ENCODE measurements at regions not wholly inside any gene's neighbourhood (a gene's known extent, or its start where the extent isn't known, plus 50 kb on each side); places are given as distances from the start of the nearest gene placed in this dataset.

GRCh38 chr2:146392631-146393030 is 1452.2 kb upstream of the ACVR2A start:
- H2AFZ ChIP-seq (ENCODE audit: low read depth, low read length), result no peak overlapping the region
- H3K4me1 ChIP-seq (ENCODE audit: insufficient read depth, low read length), result no peaks in the 10 kb centered on the region
- DNase-seq (ENCODE audit: low read depth), result no peak
- TF ChIP-seq EZH2 (IDR thresholded peaks at IDR 0.05; ENCODE audit: insufficient read depth, low read length) (no peak), CTCF (IDR thresholded peaks at IDR 0.05; ENCODE audit: insufficient read depth, low read depth, low read length) (no peak)
- no peaks in the 10 kb centered on the region for H4K20me1 ChIP-seq (ENCODE audit: insufficient read depth, low read length)
- H3K27me3 ChIP-seq (ENCODE audit: insufficient read depth, low read length), result peaks cover 4% of the 10 kb centered on the region
- H3K4me3 Mint-ChIP-seq (ENCODE audit: unreplicated experiment), result no peak overlapping the region
- no peaks in the 10 kb centered on the region for H3K27me3 Mint-ChIP-seq (ENCODE audit: low read depth, unreplicated experiment)
- no peaks in the 10 kb centered on the region for H3K36me3 Mint-ChIP-seq (ENCODE audit: low read depth, unreplicated experiment)
- H3K9me3 ChIP-seq (ENCODE audit: insufficient read depth, low read depth, low read length), result no peaks in the 10 kb centered on the region
- peak overlapping the region; percentile 50 for H3K27ac Mint-ChIP-seq (ENCODE audit: unreplicated experiment)
- H3K9ac ChIP-seq (ENCODE audit: low read length), result no peak overlapping the region
- no peak overlapping the region for H3K27ac ChIP-seq (ENCODE audit: low read depth, low read length)
- no peak overlapping the region for H3K4me3 ChIP-seq (ENCODE audit: insufficient read depth, low read depth, low read length)
- H3K79me2 ChIP-seq (ENCODE audit: insufficient read depth, low read length), result no peaks in the 10 kb centered on the region
- no peak overlapping the region for H3K4me2 ChIP-seq (ENCODE audit: low read length)
- H3K9me3 Mint-ChIP-seq (ENCODE audit: unreplicated experiment), result peaks cover 2% of the 10 kb centered on the region
- H3K4me1 Mint-ChIP-seq (ENCODE audit: low read depth, unreplicated experiment), result peaks cover 5% of the 10 kb centered on the region
- H3K36me3 ChIP-seq (ENCODE audit: insufficient read depth, low read length), result no peaks in the 10 kb centered on the region
- no peak for FAIRE-seq

GRCh38 chr2:146392186-146392585 is 1452.6 kb upstream of the ACVR2A start:
- TF ChIP-seq EZH2 (IDR thresholded peaks at IDR 0.05; ENCODE audit: insufficient read depth, low read length) (no peak), CTCF (IDR thresholded peaks at IDR 0.05; ENCODE audit: insufficient read depth, low read depth, low read length) (no peak)
- Histone ChIP-seq H3K9ac (ENCODE audit: low read length) (no peak overlapping the region), H3K4me2 (ENCODE audit: low read length) (no peak overlapping the region), H3K27me3 (ENCODE audit: insufficient read depth, low read length) (peaks cover 4% of the 10 kb centered on the region), H3K4me1 (ENCODE audit: insufficient read depth, low read length) (no peaks in the 10 kb centered on the region), H3K27ac (ENCODE audit: low read depth, low read length) (no peak overlapping the region), H4K20me1 (ENCODE audit: insufficient read depth, low read length) (no peaks in the 10 kb centered on the region), H3K36me3 (ENCODE audit: insufficient read depth, low read length) (no peaks in the 10 kb centered on the region), H3K9me3 (ENCODE audit: insufficient read depth, low read depth, low read length) (no peaks in the 10 kb centered on the region), H3K4me3 (ENCODE audit: insufficient read depth, low read depth, low read length) (no peak overlapping the region), H3K79me2 (ENCODE audit: insufficient read depth, low read length) (no peaks in the 10 kb centered on the region), H2AFZ (ENCODE audit: low read depth, low read length) (no peak overlapping the region)
- Mint-ChIP-seq H3K36me3 (ENCODE audit: low read depth, unreplicated experiment) (no peaks in the 10 kb centered on the region), H3K27me3 (ENCODE audit: low read depth, unreplicated experiment) (no peaks in the 10 kb centered on the region), H3K4me1 (ENCODE audit: low read depth, unreplicated experiment) (peaks cover 5% of the 10 kb centered on the region), H3K4me3 (ENCODE audit: unreplicated experiment) (no peak overlapping the region), H3K9me3 (ENCODE audit: unreplicated experiment) (peaks cover 2% of the 10 kb centered on the region), H3K27ac (ENCODE audit: unreplicated experiment) (no peak overlapping the region)
- DNase-seq (ENCODE audit: low read depth), result no peak
- FAIRE-seq, result no peak

GRCh38 chr2:146388757-146389156 is 1456.1 kb upstream of the ACVR2A start:
- Histone ChIP-seq H3K27ac (ENCODE audit: low read depth, low read length) (no peak overlapping the region), H3K4me2 (ENCODE audit: low read length) (no peak overlapping the region), H3K36me3 (ENCODE audit: insufficient read depth, low read length) (no peaks in the 10 kb centered on the region), H3K4me3 (ENCODE audit: insufficient read depth, low read depth, low read length) (no peak overlapping the region), H3K9me3 (ENCODE audit: insufficient read depth, low read depth, low read length) (no peaks in the 10 kb centered on the region), H2AFZ (ENCODE audit: low read depth, low read length) (no peak overlapping the region), H3K79me2 (ENCODE audit: insufficient read depth, low read length) (no peaks in the 10 kb centered on the region), H3K27me3 (ENCODE audit: insufficient read depth, low read length) (peaks cover 4% of the 10 kb centered on the region), H3K4me1 (ENCODE audit: insufficient read depth, low read length) (no peaks in the 10 kb centered on the region), H4K20me1 (ENCODE audit: insufficient read depth, low read length) (no peaks in the 10 kb centered on the region), H3K9ac (ENCODE audit: low read length) (no peak overlapping the region)
- Mint-ChIP-seq H3K27ac (ENCODE audit: unreplicated experiment) (no peak overlapping the region), H3K4me3 (ENCODE audit: unreplicated experiment) (no peak overlapping the region), H3K4me1 (ENCODE audit: low read depth, unreplicated experiment) (peaks cover 7% of the 10 kb centered on the region), H3K27me3 (ENCODE audit: low read depth, unreplicated experiment) (no peaks in the 10 kb centered on the region), H3K9me3 (ENCODE audit: unreplicated experiment) (peaks cover 2% of the 10 kb centered on the region), H3K36me3 (ENCODE audit: low read depth, unreplicated experiment) (no peaks in the 10 kb centered on the region)
- TF ChIP-seq EZH2 (IDR thresholded peaks at IDR 0.05; ENCODE audit: insufficient read depth, low read length) (no peak), CTCF (IDR thresholded peaks at IDR 0.05; ENCODE audit: insufficient read depth, low read depth, low read length) (no peak)
- peak; percentile 75 for DNase-seq (ENCODE audit: low read depth)
- no peak for FAIRE-seq

Measured in astrocyte (in vitro differentiated cells and primary cell).